ENCODE measurements at regions not wholly inside any gene's neighbourhood (a gene's known extent, or its start where the extent isn't known, plus 50 kb on each side); places are given as distances from the start of the nearest gene placed in this dataset.

- TF ChIP-seq, protein P1, sequence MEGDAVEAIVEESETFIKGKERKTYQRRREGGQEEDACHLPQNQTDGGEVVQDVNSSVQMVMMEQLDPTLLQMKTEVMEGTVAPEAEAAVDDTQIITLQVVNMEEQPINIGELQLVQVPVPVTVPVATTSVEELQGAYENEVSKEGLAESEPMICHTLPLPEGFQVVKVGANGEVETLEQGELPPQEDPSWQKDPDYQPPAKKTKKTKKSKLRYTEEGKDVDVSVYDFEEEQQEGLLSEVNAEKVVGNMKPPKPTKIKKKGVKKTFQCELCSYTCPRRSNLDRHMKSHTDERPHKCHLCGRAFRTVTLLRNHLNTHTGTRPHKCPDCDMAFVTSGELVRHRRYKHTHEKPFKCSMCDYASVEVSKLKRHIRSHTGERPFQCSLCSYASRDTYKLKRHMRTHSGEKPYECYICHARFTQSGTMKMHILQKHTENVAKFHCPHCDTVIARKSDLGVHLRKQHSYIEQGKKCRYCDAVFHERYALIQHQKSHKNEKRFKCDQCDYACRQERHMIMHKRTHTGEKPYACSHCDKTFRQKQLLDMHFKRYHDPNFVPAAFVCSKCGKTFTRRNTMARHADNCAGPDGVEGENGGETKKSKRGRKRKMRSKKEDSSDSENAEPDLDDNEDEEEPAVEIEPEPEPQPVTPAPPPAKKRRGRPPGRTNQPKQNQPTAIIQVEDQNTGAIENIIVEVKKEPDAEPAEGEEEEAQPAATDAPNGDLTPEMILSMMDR (IDR thresholded peaks at IDR 0.05), result no peak
- Mint-ChIP-seq H3K27me3 (no peaks in the 10 kb centered on the region), H3K4me1 (ENCODE audit: low read depth) (no peaks in the 10 kb centered on the region), H3K4me3 (no peak overlapping the region), H3K27ac (no peak overlapping the region), H3K9me3 (peaks cover 10% of the 10 kb centered on the region), H3K36me3 (ENCODE audit: low read depth) (no peaks in the 10 kb centered on the region)
- intact Hi-C loops (cut with DNase I, micrococcal nuclease), result no loop called here
- ChIA-PET POLR2A (no interaction called here), CTCF (no interaction called here)
- Histone ChIP-seq H3K4me3 (ENCODE audit: low read length) (no peak overlapping the region), H3K27me3 (ENCODE audit: control insufficient read depth in 1 of 2, insufficient read depth in 2 of 2, low read length in 2 of 2) (no peaks in the 10 kb centered on the region), H3K9me3 (ENCODE audit: control insufficient read depth in 1 of 2, insufficient read depth in 1 of 2, low read length in 2 of 2) (peaks cover 0 to 8% of the 10 kb centered on the region in 2 experiments), H3K36me3 (ENCODE audit: insufficient read depth, low read length) (no peaks in the 10 kb centered on the region), H3K27ac (ENCODE audit: low read depth in 1 of 2, low read length in 2 of 2) (no peak overlapping the region), H3K4me1 (ENCODE audit: insufficient read depth, low read length) (no peaks in the 10 kb centered on the region)
- DNase-seq, result no peak
- no peak for ATAC-seq (ENCODE audit: poor library complexity)
Measured at GRCh38 chr4:62256479-62256878, 1056.4 kb downstream of the ADGRL3 start.

DNA sequence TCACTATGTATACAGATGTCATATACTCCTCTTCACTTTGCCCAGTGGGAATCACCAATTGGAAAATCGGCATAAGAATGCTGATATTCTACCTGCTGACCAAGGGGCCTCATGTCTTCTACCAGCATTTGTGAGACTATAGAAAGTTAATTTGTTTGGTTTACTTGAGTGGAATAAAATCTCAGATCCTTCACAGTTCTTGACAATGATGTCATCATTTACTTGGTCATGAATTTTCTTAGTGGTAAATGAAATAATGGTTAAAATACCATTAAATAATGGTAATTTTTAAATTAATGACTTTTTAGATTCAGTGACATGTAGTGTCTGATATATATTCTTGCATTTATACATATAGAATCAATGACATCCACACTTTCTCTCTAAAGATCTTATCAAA, 1052.6 kb downstream of the ADGRL3 start:
- Mint-ChIP-seq H3K27ac (no peak overlapping the region), H3K27me3 (no peaks in the 10 kb centered on the region), H3K4me1 (ENCODE audit: low read depth) (no peaks in the 10 kb centered on the region), H3K4me3 (no peak overlapping the region), H3K9me3 (peaks cover 13% of the 10 kb centered on the region), H3K36me3 (ENCODE audit: low read depth) (no peaks in the 10 kb centered on the region)
- TF ChIP-seq, protein P1 (IDR thresholded peaks at IDR 0.05), result no peak
- Histone ChIP-seq H3K9me3 (ENCODE audit: control insufficient read depth in 1 of 2, insufficient read depth in 1 of 2, low read length in 2 of 2) (peaks cover 0 to 3% of the 10 kb centered on the region in 2 experiments), H3K4me3 (ENCODE audit: low read length) (no peak overlapping the region), H3K36me3 (ENCODE audit: insufficient read depth, low read length) (no peaks in the 10 kb centered on the region), H3K27ac (ENCODE audit: low read depth in 1 of 2, low read length in 2 of 2) (no peak overlapping the region), H3K27me3 (ENCODE audit: control insufficient read depth in 1 of 2, insufficient read depth in 2 of 2, low read length in 2 of 2) (no peaks in the 10 kb centered on the region), H3K4me1 (ENCODE audit: insufficient read depth, low read length) (no peaks in the 10 kb centered on the region)
- intact Hi-C loops (cut with DNase I, micrococcal nuclease), result no loop called here
- DNase-seq (no peak), ATAC-seq (ENCODE audit: poor library complexity) (no peak)
- ChIA-PET CTCF (no interaction called here), POLR2A (no interaction called here)

DNA sequence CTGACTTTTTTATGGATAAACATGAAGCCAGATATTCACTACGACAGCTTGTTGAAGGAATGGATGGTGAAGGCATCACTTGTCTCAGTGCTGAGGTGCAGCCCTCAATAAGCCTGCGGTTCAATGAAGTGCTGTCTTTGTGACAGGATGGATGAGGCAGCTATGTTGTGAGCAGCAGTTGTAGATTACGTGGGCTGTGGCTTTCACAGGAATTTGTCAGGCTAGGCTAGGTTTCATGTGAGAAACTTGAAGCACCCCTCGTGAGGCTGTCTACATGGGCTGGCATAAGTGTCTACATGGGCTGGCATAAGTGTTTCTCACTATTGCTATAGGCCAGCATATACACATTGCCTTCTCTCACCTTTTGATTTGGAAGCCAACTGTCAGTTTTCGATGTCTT, 1050.0 kb downstream of the ADGRL3 start:
- Mint-ChIP-seq H3K27ac (no peak overlapping the region), H3K36me3 (ENCODE audit: low read depth) (no peaks in the 10 kb centered on the region), H3K27me3 (no peaks in the 10 kb centered on the region), H3K4me1 (ENCODE audit: low read depth) (no peaks in the 10 kb centered on the region), H3K9me3 (peaks cover 9% of the 10 kb centered on the region), H3K4me3 (no peak overlapping the region)
- H3K9me3 ChIP-seq (ENCODE audit: control insufficient read depth in 1 of 2, insufficient read depth in 1 of 2, low read length in 2 of 2), result peaks cover 0 to 6% of the 10 kb centered on the region in 2 experiments
- H3K4me1 ChIP-seq (ENCODE audit: insufficient read depth, low read length), result no peaks in the 10 kb centered on the region
- intact Hi-C loops (cut with DNase I, micrococcal nuclease), result no loop called here
- H3K27ac ChIP-seq (ENCODE audit: low read depth in 1 of 2, low read length in 2 of 2), result no peak overlapping the region
- TF ChIP-seq, protein P1 (IDR thresholded peaks at IDR 0.05), result no peak
- no peak for ATAC-seq (ENCODE audit: poor library complexity)
- no peaks in the 10 kb centered on the region for H3K36me3 ChIP-seq (ENCODE audit: insufficient read depth, low read length)
- DNase-seq, result peak in 1 of 14 experiments; percentile 0
- no peak overlapping the region for H3K4me3 ChIP-seq (ENCODE audit: low read length)
- ChIA-PET CTCF (no interaction called here), POLR2A (no interaction called here)
- no peaks in the 10 kb centered on the region for H3K27me3 ChIP-seq (ENCODE audit: control insufficient read depth in 1 of 2, insufficient read depth in 2 of 2, low read length in 2 of 2)

Data from CD4-positive, alpha-beta T cell (primary cell).